AML-193 (cell line): ENCODE measurements at regions not wholly inside any gene's neighbourhood (a gene's known extent, or its start where the extent isn't known, plus 50 kb on each side); places are given as distances from the start of the nearest gene placed in this dataset.
A peak's percentile ranks its signal among the peaks of the same experiment; 100 is the strongest.
"Not testable (repeated sequence)": the region's sequence is repeated elsewhere in the genome, so short reads cannot be mapped to it uniquely, and the experiment has no call there.

Experiments used
- DNase-seq, 2 experiments: peaks; one replicate each; lab custom pipeline; 2025; lab: John Stamatoyannopoulos, UW

GRCh38 chr11:34794696-34795095 lies 121.5 kb downstream of the APIP start:
- no peak for DNase-seq

- no peak for DNase-seq
Observed at GRCh38 chr11:34793666-34794065, 122.5 kb downstream of the APIP start.

GRCh38 chr11:34792814-34793258 lies 123.3 kb downstream of the APIP start:
- no peak for DNase-seq

GRCh38 chr11:34791780-34792542 lies 124.2 kb downstream of the APIP start:
- no peak for DNase-seq

- peak; percentile 2 to 16 for DNase-seq
Observed at GRCh38 chr11:34790620-34791019, 125.6 kb downstream of the APIP start.

- DNase-seq: no peak
Observed at GRCh38 chr11:34789196-34789834, 126.9 kb downstream of the APIP start.

- DNase-seq: no peak
Observed at GRCh38 chr11:34788642-34789041, 127.5 kb downstream of the APIP start.

GRCh38 chr11:34787895-34788294 lies 128.3 kb downstream of the APIP start:
- no peak for DNase-seq

DNA sequence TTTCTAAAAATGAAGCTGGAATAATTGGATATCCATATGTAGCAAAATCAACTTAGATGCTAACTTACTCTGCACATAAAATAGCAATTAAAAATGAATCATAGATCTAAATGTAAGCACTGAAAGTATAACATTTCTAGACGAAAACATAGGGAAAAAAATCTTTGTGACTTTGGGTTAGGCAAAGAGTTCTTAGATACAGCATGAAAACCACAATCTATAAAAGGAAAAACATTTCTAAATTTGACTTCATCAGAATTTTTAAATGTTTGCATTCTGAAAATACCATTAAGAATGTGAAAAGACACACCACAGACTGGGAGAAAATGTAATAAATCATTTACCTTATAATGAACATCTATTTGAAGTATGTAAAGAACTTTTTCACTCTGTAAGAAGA lies 128.8 kb downstream of the APIP start:
- no peak for DNase-seq

DNA sequence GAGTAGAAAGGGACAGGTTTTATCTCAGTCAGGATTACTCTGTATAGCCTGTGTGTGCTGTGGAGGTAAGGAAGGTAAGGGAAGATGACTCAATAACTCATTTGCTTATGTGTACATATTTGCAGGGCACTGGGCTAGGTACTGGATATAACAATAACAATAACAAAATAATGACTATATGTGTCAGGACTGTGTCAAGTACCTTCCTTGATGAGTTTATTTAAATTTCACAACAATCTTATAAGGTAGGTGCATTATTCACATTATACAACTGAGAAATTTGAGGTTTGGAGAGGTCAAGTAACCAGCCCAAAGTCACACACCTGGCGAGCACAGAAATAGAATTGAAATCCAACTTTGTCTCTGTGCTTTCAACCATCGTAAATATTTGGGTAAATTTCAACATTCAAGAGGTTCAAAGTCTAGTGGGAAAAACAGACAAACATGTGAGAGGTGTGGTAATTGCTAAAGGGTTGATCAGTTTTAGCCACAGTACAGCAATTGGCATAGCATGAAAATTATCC lies 131.8 kb downstream of the APIP start:
- no peak for DNase-seq

- no peak for DNase-seq
Observed at GRCh38 chr11:34783816-34784317, 132.3 kb downstream of the APIP start.

GRCh38 chr11:34781826-34782225 lies 134.4 kb downstream of the APIP start:
- DNase-seq: not testable (repeated sequence)

DNA sequence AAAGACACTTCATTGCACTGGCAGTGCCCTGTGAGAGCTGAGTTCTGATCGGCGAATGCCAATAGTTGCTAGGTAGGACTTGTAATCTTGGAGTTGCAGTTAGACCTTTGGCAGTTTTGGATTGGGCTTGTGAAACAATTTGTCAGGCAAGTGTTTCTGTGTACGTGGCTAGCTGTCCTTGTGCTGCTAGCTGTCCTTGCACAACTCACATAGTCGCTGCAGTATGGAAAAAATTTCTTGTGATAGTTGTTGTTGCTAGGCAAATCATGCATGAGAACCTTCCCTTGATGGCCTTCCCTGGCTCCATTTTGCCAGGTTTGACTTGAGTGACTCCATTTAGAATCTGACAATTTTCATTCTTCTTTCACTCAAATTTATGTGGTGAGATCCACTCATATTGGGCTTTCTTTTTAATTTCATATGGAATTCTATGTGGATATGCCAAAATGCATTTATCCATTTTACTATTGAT lies 140.7 kb downstream of the APIP start:
- DNase-seq: no peak

DNA sequence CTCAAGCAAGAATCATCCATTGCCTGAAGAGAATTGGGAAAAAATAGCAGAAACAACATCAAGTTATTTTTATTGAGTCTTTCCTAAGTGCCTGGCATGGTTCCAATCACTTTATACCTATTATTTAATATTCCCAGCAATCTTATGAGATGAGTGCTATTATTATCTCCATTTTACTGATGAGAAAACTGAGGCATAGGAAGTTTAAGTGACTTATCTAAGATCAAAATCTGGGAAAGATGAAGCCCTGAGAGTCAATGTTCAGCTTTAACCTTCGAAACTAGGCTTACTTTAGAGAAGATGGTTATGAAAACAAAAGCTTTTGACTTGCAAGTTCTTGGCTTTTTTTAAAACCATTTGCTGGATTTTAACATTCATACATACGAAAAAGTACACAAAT lies 141.6 kb downstream of the APIP start:
- DNase-seq: no peak

GRCh38 chr11:34773826-34774225 lies 142.4 kb downstream of the APIP start:
- no peak for DNase-seq

- no peak for DNase-seq
Observed at GRCh38 chr11:34773211-34773610, 143.0 kb downstream of the APIP start.

- DNase-seq: no peak
Observed at GRCh38 chr11:34770111-34770510, 146.1 kb downstream of the APIP start.

DNA sequence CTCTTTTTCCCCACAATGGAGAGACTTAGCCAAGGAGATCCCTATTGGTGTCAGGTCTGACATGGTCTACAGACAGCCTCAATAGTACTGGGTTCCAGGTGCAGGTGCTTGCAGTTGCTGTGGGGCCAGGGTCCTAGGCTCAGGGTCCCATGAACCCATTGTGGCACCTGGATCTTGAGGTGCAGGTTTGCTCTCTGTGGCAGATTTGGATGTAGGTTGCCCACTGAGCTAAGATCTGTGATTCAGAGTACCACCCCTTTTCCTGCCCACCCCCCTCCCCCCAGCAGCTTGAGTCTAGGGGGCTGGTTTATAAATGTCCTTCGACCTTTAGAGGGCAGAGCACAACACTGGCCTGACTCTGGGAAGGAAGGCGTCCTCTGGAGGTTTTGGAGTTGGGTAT lies 147.0 kb downstream of the APIP start:
- no peak for DNase-seq

DNA sequence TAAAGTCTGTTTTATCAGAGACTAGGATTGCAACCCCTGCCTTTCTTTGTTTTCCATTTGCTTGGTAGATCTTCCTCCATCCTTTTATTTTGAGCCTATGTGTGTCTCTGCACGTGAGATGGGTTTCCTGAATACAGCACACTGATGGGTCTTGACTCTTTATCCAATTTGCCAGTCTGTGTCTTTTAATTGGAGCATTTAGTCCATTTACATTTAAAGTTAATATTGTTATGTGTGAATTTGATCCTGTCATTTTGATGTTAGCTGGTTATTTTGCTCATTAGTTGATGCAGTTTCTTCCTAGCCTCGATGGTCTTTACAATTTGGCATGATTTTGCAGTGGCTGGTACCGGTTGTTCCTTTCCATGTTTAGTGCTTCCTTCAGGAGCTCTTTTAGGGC lies 141.7 kb downstream of the EHF start:
- DNase-seq: not testable (repeated sequence)

DNA sequence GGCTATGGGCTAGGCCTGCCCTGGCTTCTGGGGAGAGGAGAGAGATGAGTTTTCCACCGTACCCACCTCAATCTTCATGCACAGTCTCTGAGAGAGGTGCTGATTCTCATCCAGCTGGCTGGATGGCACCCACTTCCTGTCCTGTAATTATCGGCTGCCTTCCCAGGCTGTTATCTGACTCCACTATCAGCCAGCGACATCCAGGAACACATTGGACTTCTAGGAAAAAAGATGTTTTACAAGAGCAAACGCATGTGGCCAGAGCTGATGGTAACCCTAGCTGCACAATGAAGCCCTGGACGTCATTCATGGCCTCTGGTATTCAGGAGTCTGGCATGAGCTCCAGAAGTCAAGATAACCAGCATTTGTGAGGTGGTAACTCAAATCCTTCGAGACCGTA lies 137.4 kb downstream of the EHF start:
- DNase-seq: no peak

GRCh38 chr11:34757026-34757451 lies 136.1 kb downstream of the EHF start:
- DNase-seq: no peak

DNA sequence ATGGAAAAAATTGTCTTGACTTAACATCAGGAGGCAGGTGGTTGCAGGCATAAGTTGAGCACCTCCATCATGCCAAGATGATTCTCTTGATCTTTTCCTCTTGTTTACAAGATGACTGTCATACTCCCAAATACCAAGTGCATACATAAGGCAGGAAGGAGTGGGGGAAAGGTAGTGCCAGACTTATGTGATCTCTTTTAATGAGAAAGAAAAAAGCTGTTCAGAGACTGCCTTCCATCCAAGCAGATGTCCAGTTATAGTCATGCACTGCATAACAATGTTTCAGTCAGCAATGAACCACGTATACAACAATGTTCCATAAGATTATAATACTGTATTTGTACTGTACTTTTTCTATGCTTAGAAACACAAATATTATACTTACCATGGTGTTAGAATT lies 135.7 kb downstream of the EHF start:
- DNase-seq: no peak

DNA sequence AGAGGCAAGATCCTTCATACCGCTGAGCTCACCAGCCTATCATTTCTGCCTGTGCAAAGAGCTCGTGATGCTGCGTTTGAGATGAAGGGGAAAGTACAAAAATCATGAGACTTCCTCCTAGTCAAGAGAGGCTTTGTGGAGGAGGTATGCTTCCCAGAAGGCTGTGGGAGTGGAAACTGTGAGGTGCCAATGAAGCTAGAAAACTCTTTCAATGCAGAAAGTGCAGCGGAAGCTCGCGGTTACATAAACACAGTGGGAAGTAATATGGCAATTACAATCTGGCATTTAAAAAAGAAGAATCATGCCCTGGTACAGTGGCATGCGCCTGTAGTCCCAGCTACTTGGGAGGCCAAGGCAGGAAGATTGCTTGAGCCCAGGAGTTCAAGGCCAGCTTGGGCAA lies 134.8 kb downstream of the EHF start:
- DNase-seq: no peak
